Neural cell (in vitro differentiated cells): ENCODE measurements at regions not wholly inside any gene's neighbourhood (a gene's known extent, or its start where the extent isn't known, plus 50 kb on each side); places are given as distances from the start of the nearest gene placed in this dataset.
"Not testable (repeated sequence)": the region's sequence is repeated elsewhere in the genome, so short reads cannot be mapped to it uniquely, and the experiment has no call there.

Experiments
- H2AFZ ChIP-seq: fragments of 200-600, 300-800 bp; sonication (generic), shearing (Covaris generic); 2 replicates; pipeline ENCODE4 v1.6.0; 2014; ENCODE audit warnings: low read depth, mild to moderate bottlenecking, antibody characterized with exemption, low read length, moderate library complexity
- H3F3A ChIP-seq: fragments of 200-600 bp; shearing (Covaris generic); 2 replicates; pipeline ENCODE4 v1.6.1; 2016; ENCODE audit warnings: mild to moderate bottlenecking, moderate library complexity, mixed read lengths, antibody characterized with exemption, low read length; ENCODE audit not compliant: insufficient read depth, poor library complexity, severe bottlenecking
- H3K27ac ChIP-seq: fragments of 200-600, 300-800 bp; sonication (generic), shearing (Covaris generic); 2 replicates; pipeline ENCODE4 v1.5.1; 2014; ENCODE audit warnings: mild to moderate bottlenecking, low read length, moderate library complexity
- H3K27me3 ChIP-seq: fragments of 300-800, 200-600 bp; sonication (generic), shearing (Covaris generic); 2 replicates; pipeline ENCODE4 v1.6.0; 2014; ENCODE audit warnings: mild to moderate bottlenecking, low read depth, low read length, moderate library complexity; ENCODE audit not compliant: insufficient read depth
- H3K36me3 ChIP-seq: fragments of 300-800, 200-600 bp; sonication (generic), shearing (Covaris generic); 2 replicates; pipeline ENCODE4 v1.5.1; 2014; ENCODE audit warnings: mild to moderate bottlenecking, antibody characterized with exemption, low read length, moderate library complexity; ENCODE audit not compliant: insufficient read depth
- H3K4me2 ChIP-seq: fragments of 300-800, 200-600 bp; sonication (generic), shearing (Covaris generic); 2 replicates; pipeline ENCODE4 v1.6.0; 2014; ENCODE audit warnings: mild to moderate bottlenecking, low read length
- H3K4me3 ChIP-seq: fragments of 300-800, 200-600 bp; sonication (generic), shearing (Covaris generic); 2 replicates; pipeline ENCODE4 v1.5.1; 2014; ENCODE audit warnings: mild to moderate bottlenecking, low read length, moderate library complexity
- H3K79me2 ChIP-seq: fragments of 200-600 bp; shearing (Covaris generic); replicated peaks from 2 replicates; pipeline ENCODE4 v1.6.0; 2014; ENCODE audit warnings: mild to moderate bottlenecking, low read length, moderate library complexity; ENCODE audit not compliant: insufficient read depth
- H3K9ac ChIP-seq: fragments of 300-800, 200-600 bp; sonication (generic), shearing (Covaris generic); 2 replicates; pipeline ENCODE4 v1.6.1; 2016; ENCODE audit warnings: mild to moderate bottlenecking, low read length, mixed read lengths
- H3K9me2 ChIP-seq: fragments of 200-600 bp; shearing (Covaris generic); 2 replicates; pipeline ENCODE4 v1.6.1; 2016; ENCODE audit warnings: mild to moderate bottlenecking, low read length, mixed read lengths; ENCODE audit not compliant: insufficient read depth
- H3K9me3 ChIP-seq: fragments of 200-600, 300-800 bp; sonication (generic), shearing (Covaris generic); 2 replicates; pipeline ENCODE4 v1.6.1; 2016; ENCODE audit warnings: mild to moderate bottlenecking, mixed run types, low read length, moderate library complexity, mixed read lengths
- H4K20me1 ChIP-seq: fragments of 200-600 bp; shearing (Covaris generic); 2 replicates; pipeline ENCODE4 v1.6.1; 2016; ENCODE audit warnings: mild to moderate bottlenecking, mixed run types; ENCODE audit not compliant: insufficient read depth
- EP300 ChIP-seq: fragments of 450-650 bp; conservative IDR thresholded peaks from 2 replicates; pipeline ENCODE4 v1.6.1; 2014; ENCODE audit warnings: antibody characterized with exemption, mild to moderate bottlenecking, moderate library complexity; ENCODE audit not compliant: poor library complexity, severe bottlenecking
- EZH2 ChIP-seq: fragments of 200-600, 300-800 bp; shearing (Covaris generic), sonication (generic); IDR thresholded peaks from 2 replicates; pipeline ENCODE4 v1.6.1; 2014; ENCODE audit warnings: antibody characterized with exemption, low read length, borderline replicate concordance, mild to moderate bottlenecking; ENCODE audit not compliant: insufficient read depth, poor library complexity, severe bottlenecking
- MXI1 ChIP-seq: fragments of 450-650 bp; conservative IDR thresholded peaks from 2 replicates; pipeline ENCODE4 v1.6.1; 2014; ENCODE audit warnings: antibody characterized with exemption, mild to moderate bottlenecking; ENCODE audit not compliant: poor library complexity, severe bottlenecking
- POLR2AphosphoS5 ChIP-seq: IDR thresholded peaks from 2 replicates; pipeline ENCODE4 v1.6.1; 2012
- RAD21 ChIP-seq: fragments of 450-650 bp; conservative IDR thresholded peaks from 2 replicates; pipeline ENCODE4 v1.6.1; 2014; ENCODE audit warnings: antibody characterized with exemption, mild to moderate bottlenecking, moderate library complexity
- SMC3 ChIP-seq: fragments of 450-650 bp; conservative IDR thresholded peaks from 2 replicates; pipeline ENCODE4 v1.6.1; 2014; ENCODE audit warnings: antibody characterized with exemption, mild to moderate bottlenecking, moderate library complexity; ENCODE audit not compliant: poor library complexity
- TAF1 ChIP-seq: IDR thresholded peaks from 2 replicates; pipeline ENCODE4 v1.6.1; 2012; ENCODE audit warnings: low read depth
- TF ChIP-seq, protein P1 (sequence below): fragments of 450-650 bp; IDR thresholded peaks from 2 replicates; pipeline ENCODE4 v1.5.1; 2014; ENCODE audit warnings: antibody characterized with exemption, mild to moderate bottlenecking, moderate library complexity; ENCODE audit not compliant: poor library complexity, severe bottlenecking
- TF ChIP-seq, protein P2 (sequence below): IDR thresholded peaks from 2 replicates; pipeline ENCODE4 v1.6.1; 2012; ENCODE audit warnings: borderline replicate concordance

DNA sequence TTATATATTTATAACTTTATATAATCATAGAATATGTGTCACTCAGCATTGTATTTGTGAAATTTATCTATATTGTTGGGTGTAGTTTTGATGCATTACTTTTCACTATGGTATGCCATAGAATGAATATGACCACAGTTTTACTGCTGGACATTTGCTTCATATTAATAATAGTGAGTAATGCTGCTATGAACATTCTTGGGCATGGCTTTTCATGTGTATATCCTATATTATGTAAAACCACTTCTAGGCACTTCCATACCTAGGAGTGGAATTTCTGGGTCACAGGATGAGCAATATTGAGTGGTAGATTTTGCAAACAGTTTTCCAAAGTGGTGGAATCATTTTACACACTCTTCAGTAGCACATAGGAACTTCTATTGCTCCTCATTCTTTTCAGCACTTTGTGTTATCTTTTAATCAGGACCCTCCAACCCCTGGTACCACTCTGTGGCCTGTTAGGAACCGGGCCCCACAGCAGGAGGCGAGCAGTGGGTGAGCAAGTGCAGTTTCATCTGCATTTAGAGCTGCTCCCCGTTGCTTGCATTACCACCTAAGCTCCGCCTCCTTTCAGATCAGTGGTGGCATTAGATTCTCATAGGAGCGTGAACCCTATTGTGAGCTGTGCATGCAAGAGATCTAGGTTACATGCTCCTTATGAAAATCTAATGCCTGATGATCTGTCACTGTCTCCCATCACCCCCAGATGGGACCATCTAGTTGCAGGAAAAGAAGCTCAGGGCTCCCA is 56.0 kb upstream of the CNIH3 start:
- Histone ChIP-seq H3K9me2 (no peaks in the 10 kb centered on the region), H3K4me2 (no peak overlapping the region), H3K79me2 (no peaks in the 10 kb centered on the region), H3F3A (no peaks in the 10 kb centered on the region), H2AFZ (no peak overlapping the region), H3K9ac (no peak overlapping the region), H3K36me3 (no peaks in the 10 kb centered on the region), H4K20me1 (no peaks in the 10 kb centered on the region), H3K27me3 (no peaks in the 10 kb centered on the region), H3K27ac (no peak overlapping the region), H3K9me3 (no peaks in the 10 kb centered on the region), H3K4me3 (no peak overlapping the region)
- TF ChIP-seq EZH2, result no peak
- TF ChIP-seq EP300, result no peak
- TF ChIP-seq, protein P1, sequence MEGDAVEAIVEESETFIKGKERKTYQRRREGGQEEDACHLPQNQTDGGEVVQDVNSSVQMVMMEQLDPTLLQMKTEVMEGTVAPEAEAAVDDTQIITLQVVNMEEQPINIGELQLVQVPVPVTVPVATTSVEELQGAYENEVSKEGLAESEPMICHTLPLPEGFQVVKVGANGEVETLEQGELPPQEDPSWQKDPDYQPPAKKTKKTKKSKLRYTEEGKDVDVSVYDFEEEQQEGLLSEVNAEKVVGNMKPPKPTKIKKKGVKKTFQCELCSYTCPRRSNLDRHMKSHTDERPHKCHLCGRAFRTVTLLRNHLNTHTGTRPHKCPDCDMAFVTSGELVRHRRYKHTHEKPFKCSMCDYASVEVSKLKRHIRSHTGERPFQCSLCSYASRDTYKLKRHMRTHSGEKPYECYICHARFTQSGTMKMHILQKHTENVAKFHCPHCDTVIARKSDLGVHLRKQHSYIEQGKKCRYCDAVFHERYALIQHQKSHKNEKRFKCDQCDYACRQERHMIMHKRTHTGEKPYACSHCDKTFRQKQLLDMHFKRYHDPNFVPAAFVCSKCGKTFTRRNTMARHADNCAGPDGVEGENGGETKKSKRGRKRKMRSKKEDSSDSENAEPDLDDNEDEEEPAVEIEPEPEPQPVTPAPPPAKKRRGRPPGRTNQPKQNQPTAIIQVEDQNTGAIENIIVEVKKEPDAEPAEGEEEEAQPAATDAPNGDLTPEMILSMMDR, result no peak
- no peak for TF ChIP-seq MXI1
- TF ChIP-seq SMC3, result no peak
- no peak for TF ChIP-seq TAF1
- TF ChIP-seq, protein P2, sequence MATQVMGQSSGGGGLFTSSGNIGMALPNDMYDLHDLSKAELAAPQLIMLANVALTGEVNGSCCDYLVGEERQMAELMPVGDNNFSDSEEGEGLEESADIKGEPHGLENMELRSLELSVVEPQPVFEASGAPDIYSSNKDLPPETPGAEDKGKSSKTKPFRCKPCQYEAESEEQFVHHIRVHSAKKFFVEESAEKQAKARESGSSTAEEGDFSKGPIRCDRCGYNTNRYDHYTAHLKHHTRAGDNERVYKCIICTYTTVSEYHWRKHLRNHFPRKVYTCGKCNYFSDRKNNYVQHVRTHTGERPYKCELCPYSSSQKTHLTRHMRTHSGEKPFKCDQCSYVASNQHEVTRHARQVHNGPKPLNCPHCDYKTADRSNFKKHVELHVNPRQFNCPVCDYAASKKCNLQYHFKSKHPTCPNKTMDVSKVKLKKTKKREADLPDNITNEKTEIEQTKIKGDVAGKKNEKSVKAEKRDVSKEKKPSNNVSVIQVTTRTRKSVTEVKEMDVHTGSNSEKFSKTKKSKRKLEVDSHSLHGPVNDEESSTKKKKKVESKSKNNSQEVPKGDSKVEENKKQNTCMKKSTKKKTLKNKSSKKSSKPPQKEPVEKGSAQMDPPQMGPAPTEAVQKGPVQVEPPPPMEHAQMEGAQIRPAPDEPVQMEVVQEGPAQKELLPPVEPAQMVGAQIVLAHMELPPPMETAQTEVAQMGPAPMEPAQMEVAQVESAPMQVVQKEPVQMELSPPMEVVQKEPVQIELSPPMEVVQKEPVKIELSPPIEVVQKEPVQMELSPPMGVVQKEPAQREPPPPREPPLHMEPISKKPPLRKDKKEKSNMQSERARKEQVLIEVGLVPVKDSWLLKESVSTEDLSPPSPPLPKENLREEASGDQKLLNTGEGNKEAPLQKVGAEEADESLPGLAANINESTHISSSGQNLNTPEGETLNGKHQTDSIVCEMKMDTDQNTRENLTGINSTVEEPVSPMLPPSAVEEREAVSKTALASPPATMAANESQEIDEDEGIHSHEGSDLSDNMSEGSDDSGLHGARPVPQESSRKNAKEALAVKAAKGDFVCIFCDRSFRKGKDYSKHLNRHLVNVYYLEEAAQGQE, result no peak
- no peak for TF ChIP-seq POLR2AphosphoS5
- no peak for TF ChIP-seq RAD21

DNA sequence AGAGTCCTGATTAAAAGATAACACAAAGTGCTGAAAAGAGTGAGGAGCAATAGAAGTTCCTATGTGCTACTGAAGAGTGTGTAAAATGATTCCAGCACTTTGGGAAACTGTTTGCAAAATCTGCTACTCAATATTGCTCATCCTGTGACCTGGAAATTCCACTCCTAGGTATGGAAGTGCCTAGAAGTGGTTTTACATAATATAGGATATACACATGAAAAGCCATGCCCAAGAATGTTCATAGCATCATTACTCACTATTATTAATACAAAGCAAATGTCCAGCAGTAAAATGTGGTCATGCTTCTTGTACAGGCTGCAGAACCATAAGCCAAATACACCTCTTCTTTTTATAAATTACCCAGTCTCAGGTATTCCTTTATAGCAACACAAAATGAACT is 53.2 kb upstream of the CNIH3 start:
- H3K9me2 ChIP-seq, H3K4me3 ChIP-seq, H3K9me3 ChIP-seq, H2AFZ ChIP-seq, H3K4me2 ChIP-seq, H3F3A ChIP-seq, H3K36me3 ChIP-seq, H3K27me3 ChIP-seq, H3K79me2 ChIP-seq, H3K9ac ChIP-seq, H3K27ac ChIP-seq, H4K20me1 ChIP-seq: not testable (repeated sequence)

DNA sequence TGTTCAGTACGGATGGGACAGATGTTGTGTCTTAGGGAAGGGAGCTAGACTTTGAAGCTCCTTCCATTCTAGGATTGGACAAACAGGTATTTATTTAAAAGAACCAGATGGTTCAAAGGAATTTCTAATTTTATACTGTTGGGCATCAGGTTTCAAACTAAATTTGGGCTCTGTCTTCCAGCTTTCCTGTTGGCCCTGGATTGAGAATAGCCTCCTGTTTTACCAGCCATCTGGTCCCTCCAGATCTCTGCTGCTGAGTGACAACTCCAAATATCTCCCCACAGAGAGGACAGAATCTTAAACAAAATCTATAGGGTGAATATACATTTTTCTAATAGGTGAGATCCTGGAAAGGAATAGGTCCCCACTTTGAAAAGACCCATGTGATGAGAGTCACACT is 52.5 kb upstream of the CNIH3 start:
- Histone ChIP-seq H3K36me3 (no peaks in the 10 kb centered on the region), H3K4me2 (no peak overlapping the region), H3F3A (no peaks in the 10 kb centered on the region), H4K20me1 (no peaks in the 10 kb centered on the region), H3K79me2 (no peaks in the 10 kb centered on the region), H3K9ac (no peak overlapping the region), H3K27me3 (no peaks in the 10 kb centered on the region), H2AFZ (no peak overlapping the region), H3K9me3 (no peaks in the 10 kb centered on the region), H3K27ac (no peak overlapping the region), H3K4me3 (no peak overlapping the region), H3K9me2 (no peaks in the 10 kb centered on the region)
- TF ChIP-seq, protein P1, result no peak
- TF ChIP-seq SMC3, result no peak
- TF ChIP-seq EP300, result no peak
